GM19395 (cell line): ENCODE measurements at regions not wholly inside any gene's neighbourhood (a gene's known extent, or its start where the extent isn't known, plus 50 kb on each side); places are given as distances from the start of the nearest gene placed in this dataset.

Experiments
- ATAC-seq: cut with Tn5 transposase; IDR thresholded peaks from one replicate; pipeline ENCODE4 v1.9.1; 2021; ENCODE audit warnings: mild to moderate bottlenecking, moderate library complexity; ENCODE audit not compliant: unreplicated experiment

GRCh38 chr15:70493376-70493775, 270.0 kb downstream of the UACA start:
- ATAC-seq, result no peak

GRCh38 chr15:70492240-70493177, 270.8 kb downstream of the UACA start:
- peak; percentile 50 for ATAC-seq

- ATAC-seq, result no peak
Measured at GRCh38 chr15:70491641-70492040, 271.7 kb downstream of the UACA start.

GRCh38 chr15:70491201-70491621, 272.1 kb downstream of the UACA start:
- ATAC-seq, result no peak

- ATAC-seq, result no peak
Measured at GRCh38 chr15:70490838-70491155, 272.6 kb downstream of the UACA start.

GRCh38 chr15:70490148-70490837, 273.1 kb downstream of the UACA start:
- no peak for ATAC-seq

GRCh38 chr15:70488941-70489848, 274.2 kb downstream of the UACA start:
- no peak for ATAC-seq

- no peak for ATAC-seq
Measured at GRCh38 chr15:70488002-70488605, 275.3 kb downstream of the UACA start.

GRCh38 chr15:70487387-70487740, 276.0 kb downstream of the UACA start:
- ATAC-seq, result peak; percentile 28

- peak; percentile 72 for ATAC-seq
Measured at GRCh38 chr15:70486451-70487386, 276.6 kb downstream of the UACA start.

- ATAC-seq, result no peak
Measured at GRCh38 chr15:70486012-70486411, 277.3 kb downstream of the UACA start.

GRCh38 chr15:70484993-70485392, 278.4 kb downstream of the UACA start:
- no peak for ATAC-seq

GRCh38 chr15:70483513-70483912, 279.8 kb downstream of the UACA start:
- ATAC-seq, result no peak

GRCh38 chr15:70480196-70480856, 283.0 kb downstream of the UACA start:
- peak; percentile 37 for ATAC-seq

- ATAC-seq, result peak; percentile 57
Measured at GRCh38 chr15:70479785-70480184, 283.6 kb downstream of the UACA start.

- ATAC-seq, result no peak
Measured at GRCh38 chr15:70479056-70479455, 284.3 kb downstream of the UACA start.

- peak; percentile 59 for ATAC-seq
Measured at GRCh38 chr15:70478251-70478990, 284.9 kb downstream of the UACA start.

GRCh38 chr15:70477750-70478250, 285.6 kb downstream of the UACA start:
- no peak for ATAC-seq
